SH-SY5Y (cell line): ENCODE measurements at regions not wholly inside any gene's neighbourhood (a gene's known extent, or its start where the extent isn't known, plus 50 kb on each side); places are given as distances from the start of the nearest gene placed in this dataset.

Source experiments
- GATA2 ChIP-seq: IDR thresholded peaks from 2 replicates; pipeline ENCODE4 v1.6.1; 2011; ENCODE audit warnings: mild to moderate bottlenecking, low read depth, low read length
- GATA3 ChIP-seq: IDR thresholded peaks from 2 replicates; pipeline ENCODE4 v1.6.1; 2011; ENCODE audit warnings: low read depth, mild to moderate bottlenecking, low read length, moderate library complexity

DNA sequence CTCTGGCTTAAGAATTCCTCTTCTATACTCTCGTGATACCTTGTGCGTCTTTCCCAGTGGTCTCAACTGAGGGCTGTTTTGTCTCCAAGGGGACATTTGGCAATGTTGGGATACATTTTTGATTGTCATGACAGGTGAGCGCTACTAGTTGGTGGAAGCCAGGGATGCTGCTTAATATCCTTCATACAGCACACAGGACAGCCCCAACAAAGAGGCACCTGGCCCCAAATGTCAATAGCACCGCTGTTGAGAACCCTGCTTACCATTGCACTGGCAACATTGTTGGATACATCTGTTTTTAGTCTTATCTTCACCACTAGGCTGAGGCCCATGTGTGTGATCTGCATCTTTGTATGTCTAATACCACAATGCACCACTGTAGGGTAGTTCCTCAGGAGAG is 114.1 kb downstream of the C9orf152 start:
- TF ChIP-seq GATA2 (no peak), GATA3 (no peak)
